Neural progenitor cell (in vitro differentiated cells): ENCODE measurements at regions not wholly inside any gene's neighbourhood (a gene's known extent, or its start where the extent isn't known, plus 50 kb on each side); places are given as distances from the start of the nearest gene placed in this dataset.
"Not testable (repeated sequence)": the region's sequence is repeated elsewhere in the genome, so short reads cannot be mapped to it uniquely, and the experiment has no call there.

Source experiments
- CTCF ChIP-seq: fragments of 200-600 bp; sonication (generic); IDR thresholded peaks from 2 replicates; pipeline ENCODE4 v1.5.1; 2017; ENCODE audit warnings: antibody characterized with exemption, mild to moderate bottlenecking
- EZH2 ChIP-seq: fragments of 200-600 bp; sonication (generic); IDR thresholded peaks from 2 replicates; pipeline ENCODE4 v1.6.1; 2017; ENCODE audit warnings: antibody characterized with exemption, mild to moderate bottlenecking, moderate library complexity

DNA sequence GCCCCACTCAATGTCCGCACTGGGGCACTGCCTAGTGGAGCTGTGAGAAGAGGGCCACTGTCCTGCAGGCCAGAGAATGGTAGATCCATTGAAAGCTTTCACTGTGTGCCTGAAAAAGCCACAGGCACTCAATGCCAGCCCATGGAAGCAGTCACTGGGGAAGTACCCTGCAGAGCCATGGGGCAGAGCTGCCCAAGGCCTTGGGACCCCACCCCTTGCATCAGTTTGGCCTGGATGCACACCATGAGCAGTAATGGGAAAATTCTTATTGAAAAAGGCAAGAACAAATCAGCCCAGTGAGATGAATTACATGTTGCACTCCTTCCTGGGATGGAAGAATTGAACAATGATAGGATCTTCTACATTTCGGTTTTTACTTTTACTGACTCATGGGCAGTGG is 447.1 kb downstream of the SPATA31A1 start:
- TF ChIP-seq CTCF, EZH2: not testable (repeated sequence)
